NCI-H446 treated with DMSO at 0.1 percent for 48 hours (cell line): ENCODE measurements at regions not wholly inside any gene's neighbourhood (a gene's known extent, or its start where the extent isn't known, plus 50 kb on each side); places are given as distances from the start of the nearest gene placed in this dataset.
A peak's percentile ranks its signal among the peaks of the same experiment; 100 is the strongest.

Experiments used
- DNase-seq: peaks from one replicate; lab custom pipeline; 2025; lab: John Stamatoyannopoulos, UW

- no peak for DNase-seq
These were observed 140.8 kb upstream of the TSC22D2 start for GRCh38 chr3:150267288-150267687.

DNA sequence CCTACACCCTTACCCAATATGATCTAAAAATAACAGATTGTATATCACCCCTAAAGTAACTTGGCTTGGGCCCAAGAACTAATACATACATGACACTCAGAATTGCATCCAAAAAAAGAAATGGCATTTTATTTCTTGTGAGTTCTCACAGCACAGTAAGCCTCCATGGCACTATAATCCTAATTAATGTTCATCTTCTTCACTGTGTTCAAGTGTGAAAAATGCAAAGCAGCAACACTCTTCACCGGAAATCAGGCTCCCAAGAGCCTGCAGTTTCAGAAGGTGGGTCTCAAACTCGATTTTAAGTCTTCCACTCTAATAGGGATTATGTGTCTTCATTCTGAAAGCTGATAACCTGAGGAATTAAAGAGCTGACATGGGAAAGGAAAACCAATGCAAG is 142.8 kb upstream of the TSC22D2 start:
- no peak for DNase-seq

DNA sequence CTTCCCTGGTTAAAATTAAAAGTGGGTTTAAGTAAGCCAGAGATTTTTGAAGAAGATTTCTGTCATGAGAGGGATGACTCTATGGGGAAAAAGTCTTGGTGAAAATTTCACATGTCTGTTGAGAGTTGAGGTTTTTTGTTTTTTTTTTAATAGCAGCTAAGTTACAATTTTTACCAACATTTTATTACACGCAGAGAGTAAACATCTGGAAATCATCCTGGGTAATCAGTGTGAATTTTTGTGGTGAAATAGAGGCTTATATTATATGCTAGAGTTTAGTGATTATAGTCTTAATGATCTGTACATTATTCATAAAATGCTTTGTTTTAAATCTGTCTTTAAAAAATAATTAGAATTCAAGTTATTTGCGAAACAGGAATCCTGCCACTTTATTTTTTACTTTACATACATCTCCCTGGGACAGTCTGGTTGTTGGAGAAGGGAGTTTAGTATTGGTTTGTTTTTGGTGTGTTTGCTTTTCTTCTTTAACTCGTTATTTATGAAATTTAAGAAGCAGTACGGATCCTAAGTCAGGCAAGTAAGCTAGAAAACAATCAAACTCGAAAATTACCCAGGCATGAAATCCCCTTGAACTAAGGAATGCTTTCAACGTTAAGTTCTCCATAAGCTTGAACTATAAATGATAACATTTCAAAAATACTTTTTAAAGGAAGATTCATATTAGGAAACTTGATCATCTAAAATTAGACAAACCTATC is 143.4 kb upstream of the TSC22D2 start:
- DNase-seq: no peak

- no peak for DNase-seq
These were observed 146.1 kb upstream of the TSC22D2 start for GRCh38 chr3:150261958-150262357.

DNA sequence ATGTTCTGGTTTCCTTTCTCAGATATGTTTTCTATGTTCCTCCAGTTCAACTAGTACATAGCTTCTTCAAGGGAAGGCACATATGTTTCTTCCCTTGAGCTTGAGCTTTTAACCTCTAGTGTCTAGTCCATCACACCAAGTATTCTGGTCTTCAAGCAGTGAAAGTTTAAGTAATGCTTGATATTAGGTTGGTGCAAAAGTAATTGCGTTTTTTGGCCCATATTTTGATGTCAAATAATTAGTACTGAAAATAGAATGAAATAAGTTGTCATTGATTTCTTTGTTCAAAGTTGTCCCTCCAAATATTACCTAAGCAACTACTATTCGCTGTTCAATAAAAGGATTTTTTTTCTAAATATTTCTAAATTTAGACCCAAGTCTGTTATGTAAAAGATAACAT is 146.7 kb upstream of the TSC22D2 start:
- no peak for DNase-seq

GRCh38 chr3:150260398-150260710 is 147.7 kb upstream of the TSC22D2 start:
- DNase-seq: no peak

- DNase-seq: no peak
These were observed 148.3 kb upstream of the TSC22D2 start for GRCh38 chr3:150259526-150260397.

- no peak for DNase-seq
These were observed 151.3 kb upstream of the TSC22D2 start for GRCh38 chr3:150256782-150257181.

GRCh38 chr3:150256318-150256717 is 151.8 kb upstream of the TSC22D2 start:
- no peak for DNase-seq

- DNase-seq: no peak
These were observed 152.3 kb upstream of the TSC22D2 start for GRCh38 chr3:150255826-150256225.

GRCh38 chr3:150255413-150255812 is 152.7 kb upstream of the TSC22D2 start:
- DNase-seq: peak; percentile 98

- peak; percentile 28 for DNase-seq
These were observed 153.8 kb upstream of the TSC22D2 start for GRCh38 chr3:150254309-150254708.

- peak; percentile 29 for DNase-seq
These were observed 154.5 kb upstream of the TSC22D2 start for GRCh38 chr3:150253622-150254021.

DNA sequence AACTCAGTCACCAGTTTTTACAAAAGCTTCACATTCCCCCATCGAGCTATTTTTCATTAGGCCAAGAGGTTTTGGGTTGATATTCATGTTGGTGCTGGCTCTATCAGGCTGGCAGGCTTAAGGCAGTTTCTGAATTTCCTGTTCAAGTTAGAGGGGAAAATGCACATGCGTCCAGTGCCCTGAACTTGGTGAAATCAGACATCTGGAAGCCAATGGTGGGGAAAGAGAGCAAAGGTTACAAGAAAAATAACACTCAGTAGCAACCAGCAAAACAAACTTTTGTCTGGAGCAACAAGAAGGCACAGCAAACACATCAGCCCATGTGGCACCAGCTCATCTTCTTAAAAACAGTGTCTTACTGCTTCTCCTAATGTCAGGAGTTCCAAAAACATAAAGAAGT is 155.6 kb upstream of the TSC22D2 start:
- DNase-seq: no peak

GRCh38 chr3:150251187-150252062 is 156.7 kb upstream of the TSC22D2 start:
- DNase-seq: no peak

- peak; percentile 98 for DNase-seq
These were observed 158.2 kb upstream of the TSC22D2 start for GRCh38 chr3:150249779-150250470.

DNA sequence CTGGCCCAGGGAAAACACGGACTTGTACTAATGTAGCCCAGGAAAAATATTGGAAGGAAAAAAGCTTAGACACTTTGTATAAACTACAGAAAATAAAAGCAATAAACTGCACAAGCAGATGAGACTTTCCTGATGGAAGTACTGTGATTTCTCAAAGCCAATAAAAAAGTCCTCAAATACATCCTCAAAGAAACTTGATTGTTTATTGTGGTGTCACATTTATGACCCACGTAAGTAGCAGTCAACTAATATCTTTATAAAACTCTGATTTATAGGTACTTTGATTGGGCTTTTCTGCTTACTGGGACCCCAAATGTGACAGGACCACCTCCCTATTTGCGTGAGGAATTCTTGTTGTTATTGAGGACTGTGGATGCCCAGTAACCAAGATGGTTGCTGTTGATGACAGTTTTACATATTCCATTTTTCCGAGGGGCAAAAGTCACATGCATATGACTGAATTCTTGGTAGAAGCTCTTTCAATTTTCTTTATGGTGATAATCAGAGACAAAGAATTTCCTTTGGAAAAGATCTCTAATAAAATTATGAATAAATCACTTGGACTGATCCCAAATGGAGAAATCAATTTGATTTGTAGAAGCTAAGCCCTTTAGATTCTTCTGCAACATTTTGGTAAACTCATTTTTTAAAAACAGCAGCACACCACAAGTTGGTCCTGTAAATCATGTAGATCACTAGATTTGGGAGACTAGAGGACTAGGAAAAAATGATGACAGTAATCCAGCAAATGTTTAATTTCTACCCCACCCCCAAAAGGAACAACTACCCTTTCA is 159.0 kb upstream of the TSC22D2 start:
- no peak for DNase-seq

- DNase-seq: no peak
These were observed 159.8 kb upstream of the TSC22D2 start for GRCh38 chr3:150248116-150248887.

GRCh38 chr3:150247441-150247840 is 160.7 kb upstream of the TSC22D2 start:
- DNase-seq: peak; percentile 96

- no peak for DNase-seq
These were observed 164.6 kb upstream of the TSC22D2 start for GRCh38 chr3:150243466-150243865.
